Midbrain (tissue), 1 donor: ENCODE measurements at regions not wholly inside any gene's neighbourhood (a gene's known extent, or its start where the extent isn't known, plus 50 kb on each side); places are given as distances from the start of the nearest gene placed in this dataset.
A peak's percentile ranks its signal among the peaks of the same experiment; 100 is the strongest.

Source experiments
- DNase-seq: peaks from one replicate; lab custom pipeline; 2025; lab: John Stamatoyannopoulos, UW

DNA sequence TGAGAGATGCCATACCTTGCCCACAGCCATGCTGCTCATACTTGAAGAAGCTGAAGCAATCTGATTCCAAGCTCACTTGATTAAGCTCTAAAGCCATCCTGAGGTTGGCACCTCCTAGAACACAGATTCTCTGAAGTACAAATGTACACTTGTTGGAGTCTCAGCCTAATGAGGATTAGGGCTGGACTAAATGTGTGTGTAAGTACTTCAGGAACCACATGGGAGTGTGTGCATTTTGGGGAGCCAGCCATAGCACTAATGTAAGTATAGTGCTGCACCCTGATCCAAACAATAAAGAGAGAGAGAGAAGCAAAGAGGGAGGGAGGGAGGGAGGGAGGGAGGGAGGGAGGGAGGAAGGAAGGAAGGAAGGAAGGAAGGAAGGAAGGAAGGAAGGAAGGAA, 458.6 kb downstream of the MAFB start:
- no peak for DNase-seq

DNA sequence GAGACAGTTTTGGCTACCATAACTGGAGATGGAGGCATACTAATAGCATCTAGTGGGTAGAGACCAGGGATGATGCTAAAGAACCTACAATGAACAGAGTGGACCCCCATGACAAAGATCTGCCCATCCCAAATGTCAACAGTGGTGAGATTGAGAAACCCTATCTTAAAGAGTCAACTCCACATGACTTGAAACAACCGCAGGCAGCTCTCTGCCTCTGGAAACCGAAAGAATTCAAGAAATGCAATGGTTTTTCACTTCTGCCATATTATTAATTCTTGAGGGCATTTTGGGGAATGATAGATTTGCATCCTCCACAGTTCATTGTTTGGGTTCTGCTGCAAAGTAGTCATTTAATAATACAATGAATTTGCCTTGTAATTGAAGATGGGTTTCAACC, 463.4 kb downstream of the MAFB start:
- DNase-seq = no peak

DNA sequence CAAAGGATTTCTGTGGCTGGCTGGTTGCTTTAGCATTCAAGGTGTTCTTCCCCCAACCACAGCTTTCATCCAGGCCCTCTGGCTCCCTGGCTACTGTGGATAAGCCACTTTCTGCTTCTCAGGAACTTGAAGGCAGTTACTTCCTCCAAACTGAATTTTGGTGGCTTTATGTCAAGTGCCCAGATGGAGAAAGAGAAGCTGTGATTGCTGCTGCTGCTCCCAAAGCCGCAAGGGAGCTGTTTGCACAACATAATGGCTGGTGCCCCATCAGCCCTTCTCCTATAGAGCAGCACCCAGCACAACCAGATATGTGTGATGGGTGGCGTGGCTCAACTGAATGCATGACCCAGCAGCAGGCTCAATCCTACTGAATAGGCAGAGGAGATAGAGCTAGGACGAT, 465.2 kb downstream of the MAFB start:
- DNase-seq = no peak

DNA sequence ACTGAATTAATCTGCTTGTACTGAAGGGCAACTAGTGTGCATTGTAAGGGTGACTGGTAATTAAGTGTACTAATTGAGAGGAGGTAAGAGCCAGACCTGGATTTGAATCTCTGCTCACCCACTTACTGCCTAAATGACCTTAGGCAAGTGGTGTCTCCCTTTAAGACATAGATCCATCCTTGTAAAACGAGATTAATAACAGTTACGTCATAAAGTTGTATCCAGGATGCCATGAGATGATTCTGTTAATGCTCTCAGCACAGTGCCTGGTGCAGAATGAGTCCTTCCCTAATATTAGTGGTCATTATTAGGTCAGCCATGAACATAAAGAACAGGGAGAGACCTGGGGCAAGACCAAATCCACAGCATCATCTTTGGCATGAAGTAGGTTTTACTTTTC, 470.1 kb downstream of the MAFB start:
- DNase-seq = no peak

DNA sequence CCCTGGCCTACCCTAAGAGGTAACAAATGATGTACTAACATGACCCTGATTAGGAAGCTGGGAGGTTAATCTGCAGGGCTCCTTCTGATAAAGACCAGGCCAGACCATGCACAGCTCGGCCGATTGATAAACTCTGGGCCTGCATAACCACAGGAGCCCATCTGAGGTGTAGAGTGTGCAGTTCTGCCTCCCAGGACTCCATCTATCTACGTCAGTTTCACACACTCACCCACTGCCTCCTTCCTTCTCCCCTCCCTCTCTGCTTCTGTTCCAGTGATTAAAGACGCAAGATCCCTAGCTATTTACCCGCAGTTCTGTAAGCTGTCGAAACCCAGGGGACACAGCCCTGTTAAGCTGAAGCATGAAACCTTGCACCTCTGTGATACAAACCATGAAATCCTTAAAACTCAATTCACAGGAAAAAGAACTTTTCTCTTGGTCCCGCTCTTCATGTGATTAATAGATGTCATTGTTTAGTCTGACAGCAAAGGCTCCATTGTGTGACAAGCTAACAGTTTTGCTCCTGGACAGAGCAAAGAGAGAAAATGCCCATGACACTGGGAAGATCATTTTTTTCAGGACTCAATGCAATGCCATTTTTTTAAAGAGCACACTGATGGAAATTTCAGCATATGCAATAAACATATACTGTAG, 470.6 kb downstream of the MAFB start:
- peak; percentile 59 for DNase-seq

DNA sequence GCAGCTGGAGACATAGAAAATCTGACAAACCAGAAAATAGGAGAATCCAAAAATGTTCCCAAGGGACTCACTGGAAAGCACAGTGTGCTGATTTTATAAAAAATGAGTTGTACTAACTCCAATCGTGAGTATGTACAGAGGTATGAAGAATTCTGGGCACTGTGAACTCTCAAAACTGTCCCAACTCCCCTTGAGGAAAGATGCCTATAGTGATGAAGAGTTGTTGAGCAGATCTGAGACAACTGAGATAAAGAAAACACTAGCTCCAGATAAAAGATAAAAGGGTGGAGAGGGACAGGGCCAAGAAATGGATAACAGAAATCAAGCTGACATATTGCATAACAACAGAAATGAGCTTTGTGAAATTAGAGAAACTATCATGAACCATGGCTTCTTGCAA, 481.4 kb downstream of the MAFB start:
- DNase-seq = no peak

DNA sequence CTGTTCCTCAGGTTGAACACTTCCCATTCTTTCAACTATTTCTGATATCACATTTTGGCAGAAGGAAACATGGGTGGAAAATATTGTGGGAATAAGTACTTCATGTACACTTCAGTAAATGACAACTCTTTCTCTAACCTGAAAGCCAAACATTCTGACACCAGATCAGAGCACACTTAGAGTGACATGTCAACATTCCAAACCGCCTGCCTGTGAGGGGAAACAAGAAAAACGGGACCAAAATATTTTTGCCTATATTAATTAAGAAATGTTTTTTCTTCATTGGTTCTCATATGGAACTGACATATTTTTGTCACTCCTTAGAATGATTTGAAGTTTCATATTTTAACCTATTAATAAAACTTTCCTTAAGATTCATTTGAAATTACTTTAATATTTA, 483.1 kb downstream of the MAFB start:
- DNase-seq = no peak

DNA sequence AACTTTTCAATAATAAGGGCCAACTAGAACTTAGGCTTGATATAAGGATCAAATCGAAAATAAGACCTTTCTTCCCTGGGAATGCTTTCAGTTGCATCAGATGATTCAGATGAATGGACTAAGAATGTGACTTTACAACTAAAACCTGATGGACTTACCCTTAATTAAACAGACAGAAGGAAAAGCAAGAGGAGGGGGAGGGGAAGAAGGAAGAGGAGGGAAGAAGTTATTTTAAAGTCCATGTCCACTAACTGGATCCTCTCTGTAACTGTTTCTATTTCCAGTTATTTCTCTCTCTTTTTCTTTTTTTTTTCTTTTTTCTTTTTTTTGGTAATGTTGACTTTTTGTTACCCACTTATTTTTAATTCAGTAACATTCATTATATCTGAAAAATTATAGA, 486.0 kb downstream of the MAFB start:
- no peak for DNase-seq

DNA sequence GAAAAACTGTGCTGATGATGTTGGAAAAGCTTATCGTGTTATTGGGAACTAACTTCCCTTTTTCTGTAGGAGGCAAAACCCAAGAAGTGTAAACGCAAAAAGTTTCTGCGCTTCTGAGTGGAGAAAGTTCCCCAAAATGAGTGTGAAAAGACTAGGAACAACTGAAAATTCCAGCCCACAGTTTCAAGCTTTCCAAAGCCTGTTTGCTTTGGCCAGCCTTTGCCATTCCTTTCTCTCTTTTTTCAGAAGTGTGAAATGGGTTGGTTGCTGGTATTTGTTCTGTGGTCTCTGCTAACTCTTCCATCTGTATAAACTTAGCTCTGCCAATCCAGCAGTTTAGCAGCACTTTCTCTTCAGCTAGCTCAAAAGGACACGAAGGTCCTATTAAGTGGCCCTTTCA, 491.3 kb downstream of the MAFB start:
- DNase-seq = no peak

DNA sequence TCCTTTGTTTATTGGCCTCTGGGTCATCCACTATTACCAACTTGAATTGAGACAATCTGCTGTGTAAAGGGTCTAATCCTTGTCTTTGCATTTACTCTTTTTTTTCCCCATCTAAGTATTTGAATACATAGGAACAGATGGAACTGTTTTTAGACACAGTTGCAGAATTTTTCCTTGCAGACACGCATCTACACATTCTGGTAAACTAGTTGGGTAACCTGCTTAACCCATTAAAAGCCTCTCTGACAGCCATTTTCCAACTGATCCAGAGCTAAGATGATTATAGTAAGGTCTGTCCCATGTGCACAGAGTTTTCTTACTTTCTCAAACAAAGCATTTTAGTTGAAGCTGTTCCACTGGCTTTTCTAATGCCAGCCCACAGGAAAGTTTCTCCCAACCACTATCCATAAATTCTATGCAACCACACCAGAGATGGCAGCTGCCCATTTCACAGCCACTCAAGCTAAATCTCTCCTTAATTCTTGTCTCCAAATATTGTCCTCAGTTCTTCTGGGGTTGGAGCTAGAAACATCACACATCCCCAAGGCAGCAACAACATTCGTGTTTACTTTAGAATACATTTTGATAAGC, 492.1 kb downstream of the MAFB start:
- no peak for DNase-seq

DNA sequence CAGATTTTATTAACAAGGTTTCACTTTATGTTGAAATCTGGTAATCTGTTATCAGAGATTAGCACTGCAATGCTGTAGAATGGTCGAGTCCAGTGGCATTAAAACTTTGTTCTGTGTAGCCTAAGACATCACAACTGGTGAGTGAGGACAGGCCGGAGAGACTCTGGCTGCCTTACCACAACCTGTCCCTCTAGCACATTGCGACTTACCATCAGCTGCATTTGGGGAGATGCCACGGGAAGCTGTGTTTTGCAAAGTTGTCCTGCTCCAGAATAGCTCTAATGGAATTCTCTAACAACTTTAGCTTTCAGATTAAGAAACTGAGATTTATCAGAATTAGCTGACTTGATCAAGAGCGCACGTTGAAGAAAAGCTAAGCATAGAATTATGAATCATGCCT, 493.3 kb downstream of the MAFB start:
- no peak for DNase-seq

DNA sequence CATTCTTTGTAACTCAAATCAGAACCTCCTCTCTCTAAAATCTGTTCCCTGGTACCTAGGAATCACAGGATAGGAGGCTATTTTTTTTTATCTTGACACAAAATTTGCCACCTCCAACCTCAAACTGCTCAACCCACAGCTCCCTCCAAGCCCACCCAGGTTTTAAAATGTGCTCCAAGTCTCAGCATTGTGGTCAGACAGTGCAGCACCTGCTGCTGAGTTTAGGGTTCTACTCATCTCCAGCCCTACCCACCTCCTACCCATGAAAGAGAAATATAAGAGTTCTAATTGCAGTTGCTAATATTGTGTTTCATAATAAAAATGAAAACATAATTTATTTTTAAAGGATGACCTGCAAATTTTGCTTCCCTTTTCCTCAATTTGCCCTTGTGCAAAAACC, 496.5 kb downstream of the MAFB start:
- no peak for DNase-seq

DNA sequence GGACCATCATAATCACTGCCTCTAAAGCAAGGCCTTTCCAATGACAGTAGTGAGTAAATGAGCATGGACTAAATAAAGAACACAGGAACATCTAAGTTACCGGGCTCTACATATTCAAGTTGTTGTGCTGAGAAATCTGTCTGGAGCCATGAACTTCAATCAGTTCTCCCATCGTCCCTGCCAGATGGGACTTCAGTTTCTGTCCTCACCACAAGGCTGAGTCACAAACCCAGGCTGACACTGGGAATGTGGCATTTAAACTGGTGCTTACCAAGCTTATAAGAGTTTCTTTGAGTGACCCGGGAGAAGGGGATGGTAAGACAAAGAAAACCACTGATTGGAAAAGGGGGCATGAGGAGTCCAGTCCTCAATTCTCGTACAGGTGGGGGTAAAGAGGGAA, 497.0 kb downstream of the MAFB start:
- DNase-seq = no peak

DNA sequence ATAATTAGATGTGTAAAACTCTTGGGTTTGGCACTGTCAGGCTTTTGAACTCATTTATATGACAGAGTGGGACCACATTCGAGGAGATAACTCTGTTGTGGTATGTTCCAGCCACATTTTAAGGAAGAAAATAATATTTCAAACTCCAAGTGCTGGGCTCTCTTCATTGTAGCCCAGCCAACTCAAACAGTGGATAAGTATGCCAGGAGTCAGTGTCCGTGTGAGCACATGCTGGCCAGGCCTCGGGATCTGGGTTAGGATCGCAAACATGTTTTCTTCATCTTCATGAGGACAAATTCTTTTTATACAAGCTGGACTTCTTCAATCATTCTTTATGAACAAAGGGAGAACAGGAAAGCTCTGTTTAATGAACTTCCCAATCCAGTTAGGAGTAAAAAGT, 497.5 kb downstream of the MAFB start:
- no peak for DNase-seq

DNA sequence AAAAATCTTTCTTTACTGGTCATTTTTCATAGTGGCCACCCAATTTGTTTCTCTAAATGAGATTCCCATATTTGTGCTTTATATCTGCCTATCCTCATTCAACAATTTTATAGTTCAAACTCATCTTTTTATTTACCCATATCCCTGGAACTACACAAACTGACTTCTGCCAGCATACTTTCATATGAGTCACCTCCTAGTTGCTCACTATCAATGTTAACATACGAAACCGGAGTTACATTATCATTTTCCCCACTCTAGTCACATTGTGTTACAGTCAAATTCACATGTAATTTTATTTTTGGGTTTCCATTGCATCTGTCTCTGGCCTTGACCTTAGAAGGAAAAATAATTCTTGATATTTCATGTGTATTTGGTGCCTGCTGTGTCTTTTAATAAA, 499.4 kb downstream of the MAFB start:
- no peak for DNase-seq

DNA sequence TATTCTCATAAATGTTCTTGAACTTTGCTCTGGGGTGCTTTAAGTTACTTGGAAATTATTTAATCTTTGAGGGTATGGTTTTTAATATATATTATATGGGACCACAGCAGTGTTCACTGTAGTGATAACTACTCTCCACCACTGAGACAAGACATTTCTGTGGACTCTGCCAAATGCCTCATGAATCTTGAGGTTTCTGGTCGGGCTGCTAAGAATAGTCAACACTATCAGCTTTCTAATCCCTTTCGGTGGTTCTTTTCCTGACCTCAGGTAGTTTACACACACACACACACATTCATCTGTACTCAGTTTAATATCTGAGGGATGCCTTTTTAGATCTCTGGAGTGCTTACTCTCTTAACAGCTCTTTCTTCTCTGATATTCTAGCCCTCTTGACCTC, 500.7 kb downstream of the MAFB start:
- DNase-seq = no peak

DNA sequence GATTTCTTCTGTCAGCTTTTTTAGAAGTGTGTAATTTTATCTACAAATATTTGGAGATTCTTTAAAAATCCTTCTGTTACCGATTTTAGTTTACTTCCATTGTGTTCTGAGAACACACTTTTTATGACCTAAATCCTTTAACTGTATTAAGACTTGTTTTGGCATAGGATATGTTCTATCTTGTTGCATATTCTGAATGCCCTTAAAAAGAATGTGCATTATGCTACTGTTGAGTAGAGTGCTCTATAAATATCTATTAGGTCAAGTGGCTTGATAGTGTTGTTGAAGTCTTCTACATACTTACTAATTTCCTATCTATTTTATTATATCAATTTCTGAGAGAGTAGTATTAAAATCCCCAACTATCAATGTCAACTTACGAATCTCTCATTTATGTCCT, 502.2 kb downstream of the MAFB start:
- DNase-seq = no peak

DNA sequence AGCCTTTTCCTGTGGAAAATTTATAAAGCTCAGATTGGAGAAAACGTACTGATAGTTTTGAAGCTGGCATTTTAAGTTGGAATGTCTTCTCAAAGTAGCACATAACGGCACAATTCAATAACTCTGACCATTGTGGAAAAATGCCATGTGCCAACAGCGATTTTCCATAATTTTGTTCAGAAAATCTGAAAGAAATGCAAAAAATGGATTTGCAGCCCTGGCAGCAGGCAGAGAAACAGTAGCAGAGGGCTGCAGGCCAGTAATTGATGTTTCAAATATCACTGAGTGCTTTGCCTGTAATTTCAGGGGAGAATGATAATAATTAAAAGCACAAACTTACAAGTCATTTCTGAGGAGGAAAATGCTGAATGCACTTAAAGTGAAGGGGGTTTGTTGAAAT, 507.4 kb downstream of the MAFB start:
- DNase-seq = no peak

DNA sequence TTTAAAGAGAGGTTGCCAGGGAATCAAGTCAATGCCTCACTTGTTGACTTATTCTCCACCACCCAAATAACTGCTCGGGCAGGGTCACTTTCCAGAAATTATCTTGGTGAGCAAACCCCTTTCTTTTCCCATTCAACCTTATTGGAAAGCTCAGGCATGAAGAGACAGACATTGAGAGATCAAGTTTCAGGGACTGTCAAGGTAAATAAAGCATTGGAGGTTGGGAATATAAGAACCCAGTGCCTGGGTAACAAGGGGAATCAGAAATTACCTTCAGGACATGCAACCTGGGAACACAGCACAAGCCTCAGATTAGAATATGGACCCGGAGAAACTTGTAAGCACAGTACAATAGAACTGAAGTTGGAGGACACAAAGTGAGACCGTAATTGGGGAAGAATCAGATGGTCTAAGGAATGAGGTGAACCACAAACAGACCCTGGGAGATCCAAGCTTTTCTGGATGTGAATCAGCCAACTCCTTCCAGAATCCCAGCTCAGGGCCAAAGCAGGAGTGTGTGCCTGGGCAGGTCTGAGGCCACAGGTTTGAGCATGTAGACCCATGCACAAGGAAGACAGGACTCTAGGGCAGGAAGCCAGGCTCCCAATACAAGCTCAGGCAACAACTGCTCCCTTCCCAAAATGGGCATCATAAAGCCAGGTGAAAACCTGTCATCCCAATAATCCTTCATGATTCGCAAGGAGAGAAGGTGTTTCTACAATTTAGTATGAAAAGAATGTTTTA, 512.8 kb downstream of the MAFB start:
- DNase-seq = no peak

DNA sequence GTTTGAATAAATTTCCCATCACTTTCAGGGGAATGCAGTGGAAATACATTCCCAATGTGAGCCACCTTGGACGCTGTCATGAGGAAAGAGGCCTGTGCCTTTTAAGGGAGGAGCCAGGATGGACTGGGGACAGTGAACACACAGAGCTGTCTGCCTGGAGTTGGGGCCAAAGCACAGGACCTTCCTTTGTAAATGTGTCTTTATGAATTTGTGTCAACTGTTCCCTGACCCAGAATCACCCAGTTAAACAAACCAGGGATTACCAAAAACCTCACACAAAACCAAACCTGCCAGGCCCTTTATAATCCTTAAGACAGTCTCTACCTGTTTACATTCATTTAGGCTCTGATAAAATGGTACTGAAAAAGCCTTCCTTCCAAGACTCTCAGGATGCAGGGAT, 513.7 kb downstream of the MAFB start:
- no peak for DNase-seq

DNA sequence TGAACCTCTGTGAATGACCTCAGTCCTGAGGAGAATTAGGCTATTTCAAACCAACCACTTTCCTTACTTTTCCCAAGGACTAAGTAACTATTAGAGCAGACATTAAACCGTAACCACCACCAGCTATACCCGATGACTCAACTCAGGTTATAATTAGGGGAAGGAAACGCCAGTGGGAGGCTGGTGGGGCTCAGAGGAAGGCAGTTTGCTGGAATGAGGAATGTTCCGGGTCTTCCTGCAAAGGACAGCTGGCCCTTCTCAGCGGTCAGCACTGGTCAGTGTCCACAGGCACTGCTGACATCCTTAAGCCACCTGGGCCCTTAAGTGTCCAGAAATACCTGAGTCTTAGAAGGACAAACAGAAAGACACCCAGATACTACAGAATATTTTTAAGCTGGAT, 515.2 kb downstream of the MAFB start:
- DNase-seq = no peak

DNA sequence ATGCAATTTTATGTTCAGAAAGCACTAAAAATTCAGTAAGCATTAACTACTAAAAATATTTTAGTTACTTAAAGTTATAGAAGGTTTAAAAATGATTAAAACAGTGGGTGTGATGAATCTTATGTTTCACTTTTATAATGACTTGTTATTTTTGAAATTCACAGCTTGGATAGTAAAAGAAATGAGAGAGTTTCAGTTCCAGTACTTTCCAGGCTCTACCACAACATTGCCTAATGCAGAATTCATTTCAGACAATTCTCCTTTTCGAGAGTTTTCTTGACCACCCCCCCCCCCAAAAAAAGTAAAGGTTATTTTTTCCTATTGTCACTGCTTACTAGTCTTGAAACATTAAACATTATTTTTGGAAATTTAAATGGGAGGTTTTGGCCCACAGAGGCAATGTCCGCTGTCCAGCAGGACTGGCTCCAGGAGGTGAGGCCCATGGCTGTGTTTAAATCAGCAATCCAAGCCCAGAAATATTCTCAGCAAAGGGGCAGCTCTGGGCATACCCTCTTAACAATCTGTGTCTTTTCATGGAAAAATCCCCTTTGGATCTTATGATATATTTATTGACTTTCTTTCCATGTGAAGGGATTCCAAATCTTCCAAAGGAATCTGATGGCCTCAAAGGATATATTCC, 519.9 kb downstream of the MAFB start:
- DNase-seq = no peak

DNA sequence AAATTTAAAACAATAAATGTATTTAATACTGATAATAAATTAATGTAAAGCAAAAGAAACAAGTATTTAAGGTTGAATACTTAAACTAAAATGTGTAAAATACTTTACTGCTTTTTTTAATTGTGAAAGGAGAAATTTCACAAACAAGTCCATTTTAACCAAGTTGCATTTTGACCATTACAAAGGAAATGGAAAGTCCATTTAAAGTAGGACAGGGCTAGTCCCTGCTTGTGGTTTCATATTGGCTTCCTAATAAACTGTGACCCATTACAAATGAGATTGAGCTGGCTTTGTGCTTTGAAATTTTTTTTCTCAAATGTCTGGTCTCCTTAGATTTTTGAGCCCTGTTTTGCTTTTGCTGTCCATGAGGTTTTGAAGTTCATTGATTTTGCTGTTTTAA, 527.6 kb downstream of the MAFB start:
- no peak for DNase-seq
